DMS 273 (cell line): ENCODE measurements at regions not wholly inside any gene's neighbourhood (a gene's known extent, or its start where the extent isn't known, plus 50 kb on each side); places are given as distances from the start of the nearest gene placed in this dataset.
A peak's percentile ranks its signal among the peaks of the same experiment; 100 is the strongest.
"Not testable (repeated sequence)": the region's sequence is repeated elsewhere in the genome, so short reads cannot be mapped to it uniquely, and the experiment has no call there.

Source experiments
- DNase-seq: peaks from one replicate; lab custom pipeline; 2025; ENCODE audit not compliant: unreplicated experiment; lab: John Stamatoyannopoulos, UW

- DNase-seq, result no peak
Observed at GRCh38 chr7:119665796-119666195, 607.2 kb upstream of the KCND2 start.

- no peak for DNase-seq
Observed at GRCh38 chr7:119681336-119681735, 591.6 kb upstream of the KCND2 start.

GRCh38 chr7:119684763-119685162 lies 588.2 kb upstream of the KCND2 start:
- no peak for DNase-seq

- no peak for DNase-seq
Observed at GRCh38 chr7:119685906-119686305, 587.1 kb upstream of the KCND2 start.

- DNase-seq, result no peak
Observed at GRCh38 chr7:119688831-119689230, 584.1 kb upstream of the KCND2 start.

- no peak for DNase-seq
Observed at GRCh38 chr7:119692541-119692940, 580.4 kb upstream of the KCND2 start.

GRCh38 chr7:119694506-119694905 lies 578.5 kb upstream of the KCND2 start:
- DNase-seq, result no peak

- no peak for DNase-seq
Observed at GRCh38 chr7:119696336-119696735, 576.6 kb upstream of the KCND2 start.

GRCh38 chr7:119703895-119704294 lies 569.1 kb upstream of the KCND2 start:
- DNase-seq, result no peak

- DNase-seq, result no peak
Observed at GRCh38 chr7:119706608-119707007, 566.4 kb upstream of the KCND2 start.

GRCh38 chr7:119708891-119709290 lies 564.1 kb upstream of the KCND2 start:
- no peak for DNase-seq

GRCh38 chr7:119711104-119711503 lies 561.9 kb upstream of the KCND2 start:
- DNase-seq, result no peak

GRCh38 chr7:119712886-119713462 lies 560.0 kb upstream of the KCND2 start:
- no peak for DNase-seq

GRCh38 chr7:119713606-119714005 lies 559.4 kb upstream of the KCND2 start:
- no peak for DNase-seq

- peak; percentile 42 for DNase-seq
Observed at GRCh38 chr7:119720541-119720940, 552.4 kb upstream of the KCND2 start.

- DNase-seq, result no peak
Observed at GRCh38 chr7:119724041-119724792, 548.8 kb upstream of the KCND2 start.

GRCh38 chr7:119733127-119733879 lies 539.7 kb upstream of the KCND2 start:
- DNase-seq, result no peak

- no peak for DNase-seq
Observed at GRCh38 chr7:119737390-119737789, 535.6 kb upstream of the KCND2 start.

- not testable (repeated sequence) for DNase-seq
Observed at GRCh38 chr7:119745280-119745679, 527.7 kb upstream of the KCND2 start.

GRCh38 chr7:119748251-119748860 lies 524.6 kb upstream of the KCND2 start:
- no peak for DNase-seq

GRCh38 chr7:119748991-119749390 lies 524.0 kb upstream of the KCND2 start:
- peak; percentile 5 for DNase-seq

- no peak for DNase-seq
Observed at GRCh38 chr7:119756687-119757086, 516.3 kb upstream of the KCND2 start.
